HG03064 (cell line): ENCODE measurements at regions not wholly inside any gene's neighbourhood (a gene's known extent, or its start where the extent isn't known, plus 50 kb on each side); places are given as distances from the start of the nearest gene placed in this dataset.

Experiments used
- ATAC-seq: cut with Tn5 transposase; IDR thresholded peaks from one replicate; pipeline ENCODE4 v1.9.1; 2021; ENCODE audit warnings: low read depth; ENCODE audit not compliant: unreplicated experiment

DNA sequence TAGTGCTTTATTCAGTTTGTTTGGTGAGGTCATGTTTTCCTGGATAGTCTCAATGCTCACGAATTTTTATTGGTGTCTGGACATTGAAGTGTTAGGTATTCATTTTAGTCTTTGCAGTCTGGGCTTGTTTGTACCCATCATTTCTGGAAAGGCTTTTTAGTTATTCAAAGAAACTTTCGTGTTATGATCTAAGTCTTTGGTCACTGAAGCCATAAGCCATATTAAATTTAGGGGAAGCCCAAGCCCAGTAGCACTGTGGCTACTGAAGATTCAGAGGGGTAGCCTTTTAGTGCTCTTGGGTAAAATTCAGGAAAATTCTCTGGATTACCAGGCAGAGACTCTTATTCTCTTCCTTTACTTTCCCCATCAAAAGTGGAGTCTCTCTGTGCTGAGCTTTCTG, 56.2 kb upstream of the PEX5L start:
- ATAC-seq: no peak

GRCh38 chr3:180093535-180093934, 56.8 kb upstream of the PEX5L start:
- no peak for ATAC-seq

DNA sequence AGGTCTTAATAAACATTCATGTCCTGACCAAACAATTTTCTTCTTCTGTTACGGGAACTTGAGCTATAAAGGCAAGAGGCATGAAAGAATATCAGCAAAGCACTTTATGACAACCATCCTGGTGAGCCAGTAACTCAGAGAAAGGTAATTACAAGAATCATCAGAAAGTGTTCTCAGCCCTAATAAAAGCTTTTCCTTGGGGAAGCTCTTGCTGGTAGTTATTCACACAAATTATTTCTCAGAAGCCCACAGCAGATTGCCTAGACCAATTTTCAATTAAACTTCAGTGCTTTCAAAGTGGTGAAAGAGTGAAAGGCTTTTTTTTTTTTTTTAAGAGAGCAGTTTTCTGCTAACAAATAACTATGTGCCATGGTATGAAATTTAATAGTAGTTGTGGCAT, 60.9 kb upstream of the PEX5L start:
- no peak for ATAC-seq

GRCh38 chr3:180102134-180102533, 65.4 kb upstream of the PEX5L start:
- no peak for ATAC-seq

DNA sequence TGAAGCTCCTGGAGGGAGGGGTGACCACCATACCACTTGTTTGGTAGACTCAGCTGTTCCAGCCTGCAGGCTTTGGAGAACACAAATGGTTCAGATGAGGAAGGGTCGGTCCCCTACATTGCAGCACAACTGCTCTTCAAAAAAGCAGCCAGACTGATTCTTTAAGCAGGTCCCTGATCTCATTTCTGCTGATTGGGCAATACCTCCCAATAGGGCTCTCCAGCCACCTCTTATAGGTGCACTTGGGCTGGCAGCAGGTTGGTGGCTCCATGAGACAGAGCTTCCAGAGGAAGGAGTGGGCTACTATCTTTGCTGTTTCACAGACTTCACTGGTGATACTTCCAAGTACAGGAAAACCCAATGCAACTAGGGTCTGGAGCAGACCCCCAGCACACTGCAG, 65.9 kb upstream of the PEX5L start:
- ATAC-seq: no peak

DNA sequence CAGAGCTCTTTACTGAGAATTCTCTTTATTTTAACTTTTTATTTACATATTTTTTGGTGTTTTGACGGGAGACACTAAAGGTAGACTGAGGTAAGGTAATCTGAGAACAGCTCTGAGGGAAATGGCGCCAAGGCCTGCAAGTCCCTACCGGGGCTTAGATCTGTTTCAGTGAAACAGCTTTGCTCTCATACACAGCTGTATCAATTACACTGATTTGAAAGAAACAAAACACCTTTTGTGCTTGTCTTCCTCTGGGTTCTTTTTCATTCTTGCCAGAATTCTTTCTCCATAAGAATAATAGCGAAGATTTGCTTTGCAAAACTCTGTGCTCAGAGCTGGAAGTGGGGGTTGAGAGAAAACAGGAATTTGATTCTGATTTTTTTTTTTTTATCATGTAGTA, 79.5 kb upstream of the PEX5L start:
- ATAC-seq: no peak

- ATAC-seq: no peak
Measured at GRCh38 chr3:180116658-180117057, 79.9 kb upstream of the PEX5L start.

DNA sequence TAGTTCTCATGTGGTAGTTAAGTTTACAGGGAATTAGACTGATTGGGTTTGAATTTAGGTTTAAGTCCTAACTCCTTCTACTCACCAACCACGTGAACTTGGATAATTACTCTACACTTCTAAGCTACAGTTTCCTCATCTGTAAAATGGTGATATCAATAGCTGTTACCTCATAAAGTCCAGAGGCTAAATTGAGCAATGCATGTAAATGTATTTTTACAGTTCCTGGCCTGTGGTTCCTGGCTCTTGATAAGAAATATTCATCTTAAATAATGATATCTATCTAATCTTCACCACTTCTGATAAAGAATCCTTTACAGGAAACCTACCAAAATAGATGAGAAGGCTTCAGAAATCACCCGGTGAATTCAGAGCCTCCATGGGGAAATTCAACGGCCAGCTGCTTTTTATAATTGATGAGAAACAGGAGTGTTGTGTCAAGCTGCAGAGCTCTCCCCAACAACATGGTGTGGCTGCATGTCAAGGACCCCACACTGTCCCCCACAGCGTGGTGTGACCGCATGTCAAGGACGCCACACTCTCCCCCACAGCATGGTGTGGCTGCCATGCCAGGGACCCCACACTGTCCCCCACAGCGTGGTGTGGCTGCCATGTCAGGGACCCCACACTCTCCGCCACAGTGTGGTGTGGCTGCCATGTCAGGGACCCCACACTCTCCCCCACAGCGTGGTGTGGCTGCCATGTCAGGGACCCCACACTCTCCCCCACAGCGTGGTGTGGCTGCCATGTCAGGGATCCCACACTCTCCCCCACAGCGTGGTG, 80.8 kb upstream of the PEX5L start:
- no peak for ATAC-seq

GRCh38 chr3:180119567-180119966, 82.8 kb upstream of the PEX5L start:
- ATAC-seq: no peak

DNA sequence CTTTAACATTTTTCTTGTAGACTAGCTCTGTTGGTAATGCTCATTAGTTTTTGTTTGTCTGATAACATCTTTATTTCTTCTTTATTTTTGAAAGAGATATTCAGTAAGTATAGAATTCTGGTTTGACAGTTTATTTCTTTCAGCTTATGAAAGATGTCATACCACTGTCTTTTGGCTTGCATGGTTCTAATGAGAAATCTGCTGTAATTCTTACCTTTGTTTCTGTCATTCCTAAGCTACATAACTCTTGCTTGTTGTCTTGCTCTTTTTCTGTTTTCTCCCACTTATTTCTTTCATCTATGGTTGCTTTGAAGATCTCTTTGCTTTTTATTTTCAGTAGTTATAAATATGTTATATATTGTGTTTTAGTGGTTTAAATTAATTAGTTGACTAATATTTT, 87.2 kb upstream of the PEX5L start:
- no peak for ATAC-seq

DNA sequence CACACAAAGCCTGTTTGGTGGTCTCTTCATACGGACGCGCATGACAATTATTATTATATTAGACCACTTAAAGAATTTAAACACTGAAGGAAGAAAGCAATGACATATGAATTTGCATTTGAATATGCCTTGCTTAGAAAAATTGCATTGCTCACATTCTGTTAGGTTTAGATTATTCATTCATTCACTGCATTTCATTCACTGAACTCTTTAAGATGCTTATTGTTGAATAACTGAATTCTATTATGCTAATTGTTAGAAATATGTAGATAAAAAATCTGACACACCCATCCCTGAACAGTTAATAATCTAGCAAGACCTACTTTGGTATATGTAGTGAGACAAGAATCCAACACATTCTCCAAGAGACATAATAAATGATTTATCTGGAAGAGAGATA, 94.4 kb upstream of the PEX5L start:
- no peak for ATAC-seq

GRCh38 chr3:180135101-180135500, 98.4 kb upstream of the PEX5L start:
- ATAC-seq: no peak

GRCh38 chr3:180138871-180139270, 102.1 kb upstream of the PEX5L start:
- ATAC-seq: no peak

DNA sequence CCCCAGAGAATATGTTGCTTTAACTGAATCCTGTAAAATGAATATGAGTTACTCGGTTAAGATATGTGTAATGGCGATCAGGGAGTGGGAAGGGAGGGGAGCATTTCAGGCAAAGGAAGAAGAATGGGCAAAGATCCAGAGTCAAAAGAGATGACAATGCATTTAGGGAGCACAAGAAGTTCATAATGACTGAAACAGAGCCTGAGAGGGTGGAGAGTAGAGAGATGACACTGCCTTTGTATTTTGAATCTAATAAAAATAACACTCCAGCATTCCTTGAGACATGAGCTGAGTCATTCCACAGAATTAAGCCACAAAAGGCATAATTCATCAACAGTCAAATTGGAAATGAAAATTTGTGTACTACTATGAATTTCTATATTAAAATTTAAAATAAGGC, 105.3 kb upstream of the PEX5L start:
- ATAC-seq: no peak

DNA sequence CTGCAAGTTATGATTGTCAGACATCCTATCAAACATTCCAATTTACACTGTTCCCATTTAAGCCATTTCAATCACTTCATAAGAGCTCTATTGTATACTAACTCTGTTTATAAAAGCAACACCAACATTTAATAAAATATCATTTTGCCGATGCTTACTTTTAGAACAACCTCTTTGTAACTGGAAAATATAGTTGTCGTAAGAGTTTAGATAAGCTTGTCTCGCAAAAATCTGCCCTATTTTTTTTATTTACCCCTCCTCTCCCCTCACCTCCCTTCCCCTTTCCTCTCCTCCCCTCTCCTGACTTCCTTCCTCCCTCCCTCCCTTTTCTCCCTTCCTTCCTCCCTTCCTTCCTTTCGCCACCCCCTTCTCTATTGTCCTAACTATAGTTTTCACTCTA, 105.7 kb upstream of the PEX5L start:
- ATAC-seq: no peak

- no peak for ATAC-seq
Measured at GRCh38 chr3:180161770-180162169, 125.0 kb upstream of the PEX5L start.

GRCh38 chr3:180175572-180175971, 138.8 kb upstream of the PEX5L start:
- ATAC-seq: no peak

- no peak for ATAC-seq
Measured at GRCh38 chr3:180176059-180176458, 139.3 kb upstream of the PEX5L start.

- ATAC-seq: no peak
Measured at GRCh38 chr3:180177255-180177654, 140.5 kb upstream of the PEX5L start.

DNA sequence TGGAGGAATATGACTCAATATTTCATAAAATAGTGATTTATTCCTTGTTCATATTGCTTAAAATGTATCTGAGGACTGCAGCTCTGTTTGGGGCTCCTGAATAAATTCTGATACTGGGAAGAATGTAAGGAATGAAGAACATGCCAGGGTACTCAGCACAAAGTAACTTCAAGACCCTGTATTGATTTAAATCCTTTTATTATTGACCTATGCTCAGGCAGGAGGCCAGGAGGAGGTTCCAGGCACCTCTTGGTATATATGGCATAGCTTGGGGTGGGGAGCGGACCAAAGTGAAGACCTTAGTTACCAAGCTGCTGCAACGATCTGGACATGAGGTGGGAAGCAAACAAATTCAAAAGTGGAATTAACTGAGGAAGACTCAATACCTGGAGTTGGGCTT, 142.8 kb upstream of the PEX5L start:
- ATAC-seq: no peak

- ATAC-seq: no peak
Measured at GRCh38 chr3:180180795-180181194, 144.1 kb upstream of the PEX5L start.

DNA sequence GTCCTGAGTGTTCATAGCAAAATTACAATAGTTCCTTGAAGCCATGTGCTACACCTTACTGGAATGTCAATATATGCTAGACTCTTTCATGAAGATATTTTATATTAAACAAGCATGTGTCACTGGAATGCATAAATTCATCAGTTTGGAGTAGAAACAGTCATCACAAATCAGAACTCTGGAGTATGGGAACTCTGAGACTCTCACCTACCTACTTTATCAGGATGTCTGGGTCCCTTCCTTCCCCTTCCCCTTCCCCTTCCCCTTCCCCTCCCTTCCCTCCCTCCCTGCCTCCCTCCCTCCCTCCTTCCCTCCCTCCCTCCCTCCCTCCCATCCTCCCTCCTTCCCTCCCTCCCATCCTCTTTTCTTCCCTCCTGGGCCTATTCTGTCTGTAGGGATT, 144.7 kb upstream of the PEX5L start:
- ATAC-seq: no peak

DNA sequence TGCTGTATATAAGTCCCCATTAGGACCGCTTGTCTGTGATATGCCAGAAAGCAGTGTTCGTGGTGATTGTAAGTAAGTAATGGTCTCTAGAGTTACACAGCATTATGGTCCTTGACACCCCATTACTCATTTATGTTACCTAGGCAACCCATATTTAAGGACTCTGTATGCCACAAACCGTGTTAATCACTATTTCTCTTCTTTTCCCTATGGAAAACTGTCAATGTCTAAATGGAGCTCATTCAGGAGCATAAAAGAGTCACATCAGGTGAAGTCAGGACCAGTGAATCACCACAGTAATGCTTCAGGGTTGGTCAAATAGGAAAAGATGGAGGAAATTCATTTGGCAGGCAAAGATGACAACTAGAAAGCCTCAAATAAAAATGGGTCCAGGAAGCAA, 146.6 kb upstream of the PEX5L start:
- no peak for ATAC-seq
